Activated naive CD8-positive, alpha-beta T cell treated with anti-CD3 and anti-CD28 coated beads, Interleukin-2, amount 50 U/mL, for 16 hours (primary cell): ENCODE measurements at regions not wholly inside any gene's neighbourhood (a gene's known extent, or its start where the extent isn't known, plus 50 kb on each side); places are given as distances from the start of the nearest gene placed in this dataset.

Experiments
- DNase-seq: peaks from one replicate; pipeline ENCODE4 v3.0.0-alpha.2; 2020; ENCODE audit warnings: low read depth, low spot score

- DNase-seq: no peak
Observed at GRCh38 chr16:86930001-86930400, 351.7 kb downstream of the FOXL1 start.

- DNase-seq: no peak
Observed at GRCh38 chr16:86930663-86931373, 352.5 kb downstream of the FOXL1 start.

- DNase-seq: no peak
Observed at GRCh38 chr16:86931410-86931941, 353.1 kb downstream of the FOXL1 start.

GRCh38 chr16:86932130-86932982 lies 354.0 kb downstream of the FOXL1 start:
- no peak for DNase-seq

DNA sequence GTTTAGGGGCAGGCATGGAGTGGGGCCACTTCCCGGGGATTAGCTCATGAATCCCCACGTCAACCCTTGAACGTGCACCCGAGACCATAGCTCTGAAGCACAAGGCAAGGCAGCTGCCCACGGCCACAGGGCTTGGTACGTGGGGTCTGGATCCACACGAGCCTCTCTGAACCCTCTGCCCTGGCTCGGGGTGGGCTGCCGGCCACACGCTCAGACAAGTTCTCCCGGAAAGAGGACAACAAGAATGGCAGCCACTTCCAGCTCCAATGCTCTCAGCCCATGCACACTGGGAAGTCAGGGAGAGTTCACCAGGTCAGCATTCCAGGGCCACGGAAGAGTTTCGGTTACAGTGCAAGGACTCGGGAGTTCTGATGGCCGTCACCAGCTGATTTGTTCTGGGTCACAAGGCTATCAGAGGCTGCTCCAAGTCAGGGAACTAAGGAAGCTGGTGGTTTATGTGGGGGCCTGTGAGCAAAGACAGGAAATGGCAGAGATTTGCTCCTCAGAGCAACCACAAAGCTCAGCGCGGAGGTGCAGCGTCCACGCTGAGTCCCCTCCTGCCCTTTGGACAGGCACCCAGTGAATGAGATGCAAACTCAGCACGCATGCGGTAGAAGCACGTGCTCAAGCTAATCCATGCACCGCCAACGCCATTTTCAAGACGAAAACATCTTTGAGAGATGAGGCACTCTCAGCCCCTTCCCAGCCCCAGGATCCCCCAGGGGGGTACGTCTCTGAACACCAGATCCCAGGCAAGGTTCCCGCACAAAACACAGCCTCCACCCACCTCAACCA lies 356.4 kb downstream of the FOXL1 start:
- DNase-seq: no peak

GRCh38 chr16:86939609-86940008 lies 361.3 kb downstream of the FOXL1 start:
- DNase-seq: no peak

DNA sequence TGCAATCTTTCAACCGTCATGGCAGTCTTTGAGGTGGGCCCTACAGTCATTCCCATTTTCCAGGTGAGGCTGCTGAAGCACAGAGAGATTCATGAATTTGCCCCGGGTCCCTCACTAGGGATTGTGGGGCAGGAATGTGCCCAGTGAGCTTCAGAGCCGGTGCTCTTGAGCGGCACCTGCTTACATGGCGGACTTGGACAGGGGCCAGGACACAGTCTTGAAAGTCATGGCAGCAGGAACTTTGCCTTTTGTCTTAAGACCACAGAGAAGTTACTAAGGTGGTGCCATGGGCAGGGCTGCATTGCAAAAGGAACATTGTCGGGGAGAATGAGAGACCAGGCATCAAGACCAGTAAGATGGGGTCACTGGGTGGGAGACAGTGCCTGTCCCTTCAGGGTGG lies 363.4 kb downstream of the FOXL1 start:
- no peak for DNase-seq

GRCh38 chr16:86942151-86943051 lies 364.1 kb downstream of the FOXL1 start:
- DNase-seq: no peak

DNA sequence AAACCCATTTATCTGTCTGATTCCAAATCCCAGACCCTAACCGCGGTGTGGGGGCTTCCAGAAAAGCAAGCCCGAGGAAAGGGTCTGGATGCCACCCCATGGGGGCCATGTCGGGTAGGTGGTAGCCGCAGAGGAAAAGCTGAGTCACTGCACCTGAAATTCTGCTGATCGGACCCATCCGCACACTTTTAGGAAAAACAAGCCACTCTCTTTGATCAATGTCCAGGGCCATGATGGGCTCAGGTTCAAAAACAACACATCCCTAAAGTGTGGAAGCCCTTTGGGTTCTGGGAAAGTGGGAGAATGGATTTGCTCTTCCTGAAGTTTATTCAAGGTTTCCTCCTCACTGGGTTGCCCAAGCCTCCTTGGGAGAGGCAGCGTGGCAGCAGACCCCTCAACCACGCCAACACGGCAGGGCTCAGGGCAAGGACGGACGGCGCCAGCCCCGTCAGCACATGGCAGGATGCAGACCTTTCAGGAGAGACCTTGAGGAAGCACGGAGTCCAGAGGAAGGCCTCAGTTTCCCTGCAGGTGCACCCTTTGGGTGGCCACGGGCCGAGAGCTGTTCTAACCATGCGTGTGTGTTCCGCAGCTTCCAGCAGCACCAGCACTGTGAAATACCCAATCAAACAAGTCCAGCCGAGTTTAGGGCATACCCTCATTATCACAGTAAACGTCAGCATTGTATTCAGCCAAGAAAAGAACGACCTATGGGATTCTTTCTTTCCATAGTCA lies 367.0 kb downstream of the FOXL1 start:
- DNase-seq: no peak

DNA sequence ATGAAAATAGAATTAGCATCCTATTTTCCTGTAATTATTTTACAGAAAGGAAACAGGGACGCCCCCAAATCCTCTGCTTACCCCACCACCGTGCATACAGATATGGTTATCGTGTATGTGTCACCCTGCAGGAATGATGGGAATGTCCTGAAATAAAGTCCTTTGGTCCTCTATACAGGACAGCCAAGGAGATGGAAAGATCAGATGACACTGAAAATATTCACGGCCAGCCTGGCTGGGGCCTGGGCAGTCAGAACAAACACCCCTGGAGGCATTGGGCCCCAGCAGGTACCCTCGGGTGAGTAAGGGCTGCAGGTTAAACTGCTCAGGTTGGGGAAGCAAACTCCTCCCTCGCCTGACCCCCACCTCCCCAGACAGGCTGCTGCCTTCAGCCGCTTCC lies 368.0 kb downstream of the FOXL1 start:
- DNase-seq: no peak

- no peak for DNase-seq
Observed at GRCh38 chr16:86946981-86947380, 368.6 kb downstream of the FOXL1 start.

GRCh38 chr16:86948046-86948445 lies 369.1 kb downstream of the C16orf95 start:
- DNase-seq: no peak

- DNase-seq: no peak
Observed at GRCh38 chr16:86949116-86949515, 368.1 kb downstream of the C16orf95 start.

DNA sequence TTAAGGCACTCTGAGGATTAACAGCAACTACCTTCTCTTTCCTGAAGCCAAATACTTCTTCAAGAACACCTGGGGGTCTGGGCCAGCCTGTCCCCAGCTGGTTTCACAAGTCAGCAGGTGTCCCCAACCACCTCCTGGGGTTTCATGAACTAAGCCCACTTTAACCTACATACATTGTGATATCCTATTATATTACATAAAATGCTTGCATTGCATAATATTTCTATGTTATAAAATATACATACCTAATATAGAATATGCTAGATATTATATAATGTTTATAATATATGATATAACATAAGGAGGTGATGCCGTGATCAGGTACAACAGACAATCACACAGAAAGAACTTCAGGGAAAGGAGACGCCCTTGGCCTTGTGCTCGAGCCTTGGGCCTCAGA lies 367.6 kb downstream of the C16orf95 start:
- no peak for DNase-seq

GRCh38 chr16:86951041-86951822 lies 366.0 kb downstream of the C16orf95 start:
- no peak for DNase-seq

DNA sequence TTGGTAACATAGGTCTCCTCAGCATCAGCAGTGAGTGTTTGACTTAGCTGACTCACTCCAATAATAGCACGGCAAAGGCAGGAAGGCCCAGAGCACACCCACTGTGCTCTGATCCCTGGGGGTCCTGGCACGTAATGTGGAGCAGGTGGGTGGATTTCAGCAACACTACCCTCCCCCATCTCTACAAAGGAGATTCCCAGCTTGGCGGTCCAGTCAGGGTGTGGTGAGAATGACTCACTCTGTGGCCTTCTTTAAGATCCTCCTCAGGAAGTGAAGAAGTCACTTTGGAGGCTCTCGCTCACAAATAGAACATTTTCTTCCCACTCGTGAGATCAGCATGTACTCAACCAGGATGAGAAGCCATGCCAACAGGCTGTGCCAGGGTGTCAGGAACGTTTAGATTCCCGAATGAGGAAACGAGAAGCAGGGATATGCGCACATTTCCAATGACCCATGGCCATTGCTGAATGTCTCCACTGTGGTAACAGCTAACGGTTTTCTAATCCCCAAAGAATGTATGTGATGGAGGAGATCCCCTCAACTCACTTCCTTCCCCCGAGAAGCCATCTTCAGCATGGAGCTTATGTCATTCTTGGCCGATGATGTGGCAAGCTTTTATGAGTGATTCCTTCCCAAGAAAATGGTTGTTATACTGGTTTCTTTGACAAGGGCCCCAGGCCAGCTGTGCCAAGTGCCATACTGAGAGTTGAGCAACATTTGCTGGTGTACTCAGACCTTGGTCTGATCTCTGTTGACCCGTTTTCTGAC lies 365.2 kb downstream of the C16orf95 start:
- DNase-seq: no peak

GRCh38 chr16:86952769-86953168 lies 364.4 kb downstream of the C16orf95 start:
- DNase-seq: no peak

GRCh38 chr16:86953631-86954391 lies 363.4 kb downstream of the C16orf95 start:
- DNase-seq: no peak
